Panc1 (cell line): ENCODE measurements at regions not wholly inside any gene's neighbourhood (a gene's known extent, or its start where the extent isn't known, plus 50 kb on each side); places are given as distances from the start of the nearest gene placed in this dataset.

Experiments used
- ATAC-seq: fragments of 200-7000 bp; cut with Tn5 transposase; 2 replicates; pipeline ENCODE4 v1.9.1; 2020; ENCODE audit warnings: mild to moderate bottlenecking, moderate library complexity
- BruUV-seq: library from RNA; stranded (reverse); fragments of 400-500 nt; replicated peaks from 2 replicates; lab custom pipeline; 2021; lab: Mats Ljungman, UMichigan
- CTCF ChIA-PET: fragments of 300-600 bp; sonication (Branson Sonifier 250); formaldehyde crosslinking; loops from one replicate; lab custom pipeline; 2022; ENCODE audit warnings: antibody characterized with exemption; lab: Charles Lee
- POLR2A ChIA-PET: fragments of 300-600 bp; sonication (Branson Sonifier 250); formaldehyde crosslinking; loops from one replicate; lab custom pipeline; 2022; ENCODE audit warnings: antibody characterized with exemption; lab: Charles Lee
- DNase-seq: peaks from one replicate; pipeline ENCODE4 v3.0.0-alpha.2; 2010; ENCODE audit warnings: low read depth, low spot score
- H3K27ac ChIP-seq: 2 replicates; pipeline ENCODE4 v1.5.1; 2011; ENCODE audit warnings: mild to moderate bottlenecking, low read length, inconsistent platforms
- H3K27me3 ChIP-seq: fragments of 200-500 bp; sonication (Bioruptor generic); 2 replicates; pipeline ENCODE4 v1.6.0; 2014; ENCODE audit warnings: low read length, inconsistent platforms; ENCODE audit not compliant: control insufficient read depth, insufficient read depth
- H3K36me3 ChIP-seq: fragments of 200-500 bp; sonication (Bioruptor generic); 2 replicates; pipeline ENCODE4 v1.5.1; 2014; ENCODE audit warnings: inconsistent platforms, mild to moderate bottlenecking, low read length, moderate library complexity; ENCODE audit not compliant: control insufficient read depth, insufficient read depth
- H3K4me1 ChIP-seq: 2 replicates; pipeline ENCODE4 v1.5.1; 2011; ENCODE audit warnings: inconsistent platforms, mild to moderate bottlenecking, low read length, moderate library complexity; ENCODE audit not compliant: control insufficient read depth, insufficient read depth
- H3K4me3 ChIP-seq, 2 experiments: 2 replicates each; pipeline ENCODE4 v1.5.1; 2011 to 2012; ENCODE audit warnings: low read depth in 2 of 2, low read length in 2 of 2, mild to moderate bottlenecking in 2 of 2, inconsistent platforms in 1 of 2, moderate library complexity in 1 of 2
- H3K9me3 ChIP-seq: fragments of 200-500 bp; sonication (Bioruptor generic); 2 replicates; pipeline ENCODE4 v1.5.1; 2014; ENCODE audit warnings: low read depth, mild to moderate bottlenecking, inconsistent platforms, low read length, moderate library complexity; ENCODE audit not compliant: control insufficient read depth, insufficient read depth
- POLR2AphosphoS5 ChIP-seq: IDR thresholded peaks from 2 replicates; pipeline ENCODE4 v1.6.1; 2012; ENCODE audit warnings: mild to moderate bottlenecking, low read depth, low read length, moderate library complexity
- SIN3A ChIP-seq: IDR thresholded peaks from 2 replicates; pipeline ENCODE4 v1.6.1; 2012; ENCODE audit warnings: low read depth, mild to moderate bottlenecking, low read length, moderate library complexity, borderline replicate concordance; ENCODE audit not compliant: insufficient read depth
- TCF7L2 ChIP-seq: IDR thresholded peaks from 2 replicates; pipeline ENCODE4 v1.6.1; 2011; ENCODE audit warnings: mild to moderate bottlenecking, low read depth, low read length, inconsistent platforms
- in situ Hi-C: cut with HindIII; loops from 2 replicates; pipeline ENCODE4 v1.10.0; 2016; ENCODE audit warnings: low sequenced_read_pairs, low pct_unique_long_range_greater_than_20kb
- intact Hi-C: fragments of 100-400 bp; cut with micrococcal nuclease; formaldehyde crosslinking; loops from one replicate; pipeline ENCODE4 v1.10.0; 2022; ENCODE audit not compliant: unreplicated experiment
- TF ChIP-seq, protein P1 (sequence below): fragments of 450-650 bp; IDR thresholded peaks from 2 replicates; pipeline ENCODE4 v1.5.1; 2017; ENCODE audit warnings: mild to moderate bottlenecking
- TF ChIP-seq, protein P2 (sequence below), 2 experiments: IDR thresholded peaks; 2 replicates each; pipeline ENCODE4 v1.6.1; 2011 to 2012; ENCODE audit warnings: low read depth in 2 of 2, control low read depth in 1 of 2, low read length in 1 of 2, mild to moderate bottlenecking in 1 of 2, moderate library complexity in 1 of 2; ENCODE audit not compliant: insufficient read depth in 1 of 2

DNA sequence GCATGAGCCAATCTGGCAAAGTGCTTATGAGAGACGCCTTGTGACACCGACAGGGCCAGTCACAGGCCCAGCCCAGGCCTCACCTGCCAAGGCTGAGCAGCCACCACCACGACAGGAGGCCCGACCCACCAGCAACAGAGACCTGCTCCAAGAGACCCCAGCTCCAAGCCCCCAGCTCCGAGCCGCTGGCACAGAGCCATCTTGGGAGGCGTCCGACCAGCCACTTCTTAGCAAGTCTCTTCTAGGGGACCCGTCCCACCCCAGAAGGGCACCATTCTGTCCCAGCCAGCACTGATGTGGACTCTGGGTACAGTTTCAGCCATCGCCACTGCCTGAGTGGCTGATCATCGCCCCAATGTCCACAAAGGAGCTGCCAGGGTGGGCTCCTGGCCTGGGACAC, 290.7 kb upstream of the SALL3 start:
- no peak overlapping the region for H3K4me3 ChIP-seq
- intact Hi-C loops: no loop called here
- H3K4me1 ChIP-seq: no peaks in the 10 kb centered on the region
- DNase-seq: no peak
- no peaks in the 10 kb centered on the region for H3K9me3 ChIP-seq
- ATAC-seq: no peak
- H3K27me3 ChIP-seq: peaks cover 42% of the 10 kb centered on the region
- H3K27ac ChIP-seq: no peak overlapping the region
- no peak for TF ChIP-seq TCF7L2
- TF ChIP-seq, protein P1, sequence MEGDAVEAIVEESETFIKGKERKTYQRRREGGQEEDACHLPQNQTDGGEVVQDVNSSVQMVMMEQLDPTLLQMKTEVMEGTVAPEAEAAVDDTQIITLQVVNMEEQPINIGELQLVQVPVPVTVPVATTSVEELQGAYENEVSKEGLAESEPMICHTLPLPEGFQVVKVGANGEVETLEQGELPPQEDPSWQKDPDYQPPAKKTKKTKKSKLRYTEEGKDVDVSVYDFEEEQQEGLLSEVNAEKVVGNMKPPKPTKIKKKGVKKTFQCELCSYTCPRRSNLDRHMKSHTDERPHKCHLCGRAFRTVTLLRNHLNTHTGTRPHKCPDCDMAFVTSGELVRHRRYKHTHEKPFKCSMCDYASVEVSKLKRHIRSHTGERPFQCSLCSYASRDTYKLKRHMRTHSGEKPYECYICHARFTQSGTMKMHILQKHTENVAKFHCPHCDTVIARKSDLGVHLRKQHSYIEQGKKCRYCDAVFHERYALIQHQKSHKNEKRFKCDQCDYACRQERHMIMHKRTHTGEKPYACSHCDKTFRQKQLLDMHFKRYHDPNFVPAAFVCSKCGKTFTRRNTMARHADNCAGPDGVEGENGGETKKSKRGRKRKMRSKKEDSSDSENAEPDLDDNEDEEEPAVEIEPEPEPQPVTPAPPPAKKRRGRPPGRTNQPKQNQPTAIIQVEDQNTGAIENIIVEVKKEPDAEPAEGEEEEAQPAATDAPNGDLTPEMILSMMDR: no peak
- TF ChIP-seq POLR2AphosphoS5: no peak
- TF ChIP-seq, protein P2, sequence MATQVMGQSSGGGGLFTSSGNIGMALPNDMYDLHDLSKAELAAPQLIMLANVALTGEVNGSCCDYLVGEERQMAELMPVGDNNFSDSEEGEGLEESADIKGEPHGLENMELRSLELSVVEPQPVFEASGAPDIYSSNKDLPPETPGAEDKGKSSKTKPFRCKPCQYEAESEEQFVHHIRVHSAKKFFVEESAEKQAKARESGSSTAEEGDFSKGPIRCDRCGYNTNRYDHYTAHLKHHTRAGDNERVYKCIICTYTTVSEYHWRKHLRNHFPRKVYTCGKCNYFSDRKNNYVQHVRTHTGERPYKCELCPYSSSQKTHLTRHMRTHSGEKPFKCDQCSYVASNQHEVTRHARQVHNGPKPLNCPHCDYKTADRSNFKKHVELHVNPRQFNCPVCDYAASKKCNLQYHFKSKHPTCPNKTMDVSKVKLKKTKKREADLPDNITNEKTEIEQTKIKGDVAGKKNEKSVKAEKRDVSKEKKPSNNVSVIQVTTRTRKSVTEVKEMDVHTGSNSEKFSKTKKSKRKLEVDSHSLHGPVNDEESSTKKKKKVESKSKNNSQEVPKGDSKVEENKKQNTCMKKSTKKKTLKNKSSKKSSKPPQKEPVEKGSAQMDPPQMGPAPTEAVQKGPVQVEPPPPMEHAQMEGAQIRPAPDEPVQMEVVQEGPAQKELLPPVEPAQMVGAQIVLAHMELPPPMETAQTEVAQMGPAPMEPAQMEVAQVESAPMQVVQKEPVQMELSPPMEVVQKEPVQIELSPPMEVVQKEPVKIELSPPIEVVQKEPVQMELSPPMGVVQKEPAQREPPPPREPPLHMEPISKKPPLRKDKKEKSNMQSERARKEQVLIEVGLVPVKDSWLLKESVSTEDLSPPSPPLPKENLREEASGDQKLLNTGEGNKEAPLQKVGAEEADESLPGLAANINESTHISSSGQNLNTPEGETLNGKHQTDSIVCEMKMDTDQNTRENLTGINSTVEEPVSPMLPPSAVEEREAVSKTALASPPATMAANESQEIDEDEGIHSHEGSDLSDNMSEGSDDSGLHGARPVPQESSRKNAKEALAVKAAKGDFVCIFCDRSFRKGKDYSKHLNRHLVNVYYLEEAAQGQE (IDR thresholded peaks at IDR 0.05; ENCODE audit: insufficient read depth in 1 of 2, low read depth in 2 of 2, low read length in 1 of 2): no peak
- TF ChIP-seq SIN3A: no peak
- POLR2A ChIA-PET: no interaction called here
- H3K36me3 ChIP-seq: no peaks in the 10 kb centered on the region
- CTCF ChIA-PET: no interaction called here
- no TSS peak for BruUV-seq
- in situ Hi-C loops: no loop called here

DNA sequence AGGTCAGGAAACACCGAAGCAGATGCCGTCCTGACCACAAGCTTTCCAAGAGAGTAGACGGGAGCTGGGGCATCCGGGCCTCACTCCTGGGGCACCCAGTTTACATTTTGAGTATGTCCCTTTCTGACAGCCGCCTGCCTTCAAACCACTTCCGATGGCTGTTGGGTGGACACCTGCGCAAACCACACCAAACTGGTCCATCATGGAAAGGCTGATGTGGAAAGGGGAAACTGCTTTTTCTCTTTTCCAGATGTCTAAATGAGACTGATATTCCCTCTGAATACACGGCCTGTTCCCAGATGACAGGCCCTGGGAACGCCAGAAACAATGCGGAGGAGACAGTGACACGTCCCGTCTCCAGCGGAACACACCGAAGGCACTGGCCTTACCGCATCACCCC, 290.0 kb upstream of the SALL3 start:
- Histone ChIP-seq H3K4me1 (no peaks in the 10 kb centered on the region), H3K9me3 (no peaks in the 10 kb centered on the region), H3K27me3 (peaks cover 38% of the 10 kb centered on the region), H3K27ac (no peak overlapping the region), H3K36me3 (no peaks in the 10 kb centered on the region), H3K4me3 (no peak overlapping the region)
- ChIA-PET CTCF (no interaction called here), POLR2A (no interaction called here)
- DNase-seq: no peak
- no TSS peak for BruUV-seq
- in situ Hi-C loops (no loop called here), intact Hi-C loops (no loop called here)
- ATAC-seq: no peak; the same call in 1 of the 2 replicates
- TF ChIP-seq POLR2AphosphoS5 (no peak), SIN3A (no peak), TCF7L2 (no peak)
- TF ChIP-seq, protein P1: no peak
- TF ChIP-seq, protein P2 (IDR thresholded peaks at IDR 0.05; ENCODE audit: insufficient read depth in 1 of 2, low read depth in 2 of 2, low read length in 1 of 2): no peak
